IPS-20b (cell line): ENCODE measurements at regions not wholly inside any gene's neighbourhood (a gene's known extent, or its start where the extent isn't known, plus 50 kb on each side); places are given as distances from the start of the nearest gene placed in this dataset.
"Not testable (repeated sequence)": the region's sequence is repeated elsewhere in the genome, so short reads cannot be mapped to it uniquely, and the experiment has no call there.

Experiments used
- H3K27ac ChIP-seq: one replicate; pipeline ENCODE4 v1.5.1; 2013; ENCODE audit warnings: low read length
- H3K27me3 ChIP-seq: 2 replicates; pipeline ENCODE4 v1.6.1; 2013; ENCODE audit warnings: mild to moderate bottlenecking, low read length, inconsistent platforms; ENCODE audit not compliant: insufficient read depth
- H3K36me3 ChIP-seq: 2 replicates; pipeline ENCODE4 v1.6.1; 2013; ENCODE audit warnings: low read depth, mild to moderate bottlenecking, inconsistent platforms, low read length, moderate library complexity; ENCODE audit not compliant: insufficient read depth
- H3K4me1 ChIP-seq: 2 replicates; pipeline ENCODE4 v1.6.1; 2013; ENCODE audit warnings: mild to moderate bottlenecking, control low read depth, inconsistent platforms, low read length, moderate library complexity; ENCODE audit not compliant: insufficient read depth
- H3K4me3 ChIP-seq: 2 replicates; pipeline ENCODE4 v1.5.1; 2013; ENCODE audit warnings: mild to moderate bottlenecking, low read length, inconsistent platforms
- H3K9ac ChIP-seq: 2 replicates; pipeline ENCODE4 v1.6.1; 2013; ENCODE audit warnings: low read depth, mild to moderate bottlenecking, inconsistent platforms, low read length, moderate library complexity
- H3K9me3 ChIP-seq: 2 replicates; pipeline ENCODE4 v1.6.1; 2013; ENCODE audit warnings: mild to moderate bottlenecking, low read depth, low read length, inconsistent platforms; ENCODE audit not compliant: insufficient read depth

DNA sequence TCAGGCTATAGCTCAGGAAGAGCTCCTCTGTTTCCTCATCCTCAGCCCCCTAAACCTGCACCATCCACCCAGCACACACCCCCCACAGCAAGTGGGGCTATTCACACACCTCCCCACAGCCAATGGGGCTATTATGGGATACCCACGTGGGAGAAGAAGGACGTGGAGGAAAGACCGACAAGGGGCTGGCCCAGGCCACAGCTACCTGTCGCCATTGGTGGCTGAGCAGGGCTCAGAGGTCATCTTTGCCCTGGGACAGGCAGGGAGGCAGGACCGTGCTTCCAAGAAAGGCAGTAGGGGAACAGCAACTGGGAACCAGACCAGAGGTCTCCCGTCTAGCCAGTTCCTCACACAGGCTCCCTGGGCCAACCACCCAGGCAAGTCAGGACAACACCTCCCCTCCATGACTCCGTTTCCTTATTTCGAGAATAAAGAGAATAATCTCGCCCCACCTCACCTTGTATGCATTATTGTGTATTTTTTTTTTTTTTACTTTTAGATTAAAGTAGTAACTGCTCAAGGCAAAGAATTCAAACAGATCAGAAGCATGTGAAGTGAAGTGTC is 92.3 kb upstream of the TARDBP start:
- Histone ChIP-seq H3K27me3 (no peaks in the 10 kb centered on the region), H3K4me3 (no peak overlapping the region), H3K4me1 (no peaks in the 10 kb centered on the region), H3K27ac (no peak overlapping the region), H3K9ac (no peak overlapping the region), H3K9me3 (no peaks in the 10 kb centered on the region), H3K36me3 (no peaks in the 10 kb centered on the region)

DNA sequence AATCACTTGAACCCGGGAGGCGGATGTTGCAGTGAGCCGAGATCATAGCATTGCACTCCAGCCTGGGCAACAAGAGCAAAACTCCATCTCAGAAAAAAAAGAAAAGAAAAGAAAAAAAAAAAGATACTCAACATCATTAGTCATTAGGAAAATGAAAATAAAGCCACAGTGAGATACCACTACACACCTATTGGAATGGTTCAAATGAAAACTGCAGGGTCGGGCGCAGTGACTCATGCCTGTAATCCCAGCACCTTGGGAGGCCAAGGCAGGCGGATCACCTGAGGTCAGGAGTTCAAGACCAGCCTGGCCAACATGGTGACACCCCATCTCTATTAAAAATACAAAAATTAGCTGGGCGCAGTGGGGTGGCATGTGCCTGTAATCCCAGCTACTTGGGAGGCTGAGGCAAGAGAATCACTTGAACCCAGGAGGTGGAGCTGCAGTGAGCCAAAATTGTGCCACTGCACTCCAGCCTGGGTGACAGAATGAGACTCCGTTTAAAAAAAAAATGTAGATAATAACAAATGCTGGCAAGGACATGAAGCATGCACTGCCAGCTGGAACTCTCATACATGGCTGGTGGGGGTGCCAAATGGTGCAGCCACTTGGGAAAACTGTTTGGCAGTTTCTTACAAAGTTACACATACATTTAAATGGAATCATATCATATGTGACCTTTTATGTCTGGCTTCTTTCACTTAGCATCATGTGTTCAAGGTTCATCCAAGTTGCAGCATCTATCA is 90.0 kb upstream of the TARDBP start:
- H3K9ac ChIP-seq, H3K9me3 ChIP-seq, H3K4me3 ChIP-seq, H3K27ac ChIP-seq, H3K27me3 ChIP-seq, H3K4me1 ChIP-seq, H3K36me3 ChIP-seq: not testable (repeated sequence)

DNA sequence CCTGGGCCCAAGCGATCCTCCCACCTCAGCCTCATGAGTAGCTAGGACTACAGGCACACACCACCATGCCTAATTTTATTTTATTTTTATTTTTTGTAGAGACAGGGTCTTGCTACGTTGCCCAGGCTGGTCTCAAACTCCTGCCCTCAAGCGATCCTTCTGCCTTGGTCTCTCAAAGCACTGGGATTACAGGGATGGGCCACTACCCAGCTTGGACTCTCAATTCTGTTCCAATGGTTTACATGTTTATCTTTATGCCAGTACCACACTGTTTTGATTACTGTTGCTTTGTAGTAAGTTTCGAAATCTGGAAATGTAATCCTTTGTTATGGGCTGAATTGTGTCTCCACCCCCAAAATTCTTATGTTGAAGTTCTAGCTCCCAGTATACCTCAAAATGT is 88.4 kb upstream of the TARDBP start:
- H3K9me3 ChIP-seq, result peaks cover 4% of the 10 kb centered on the region; the same call in 1 of the 2 replicates
- H3K9ac ChIP-seq, result no peak overlapping the region
- no peaks in the 10 kb centered on the region for H3K4me1 ChIP-seq
- no peak overlapping the region for H3K27ac ChIP-seq
- no peaks in the 10 kb centered on the region for H3K27me3 ChIP-seq
- H3K4me3 ChIP-seq, result no peak overlapping the region
- H3K36me3 ChIP-seq, result no peaks in the 10 kb centered on the region

DNA sequence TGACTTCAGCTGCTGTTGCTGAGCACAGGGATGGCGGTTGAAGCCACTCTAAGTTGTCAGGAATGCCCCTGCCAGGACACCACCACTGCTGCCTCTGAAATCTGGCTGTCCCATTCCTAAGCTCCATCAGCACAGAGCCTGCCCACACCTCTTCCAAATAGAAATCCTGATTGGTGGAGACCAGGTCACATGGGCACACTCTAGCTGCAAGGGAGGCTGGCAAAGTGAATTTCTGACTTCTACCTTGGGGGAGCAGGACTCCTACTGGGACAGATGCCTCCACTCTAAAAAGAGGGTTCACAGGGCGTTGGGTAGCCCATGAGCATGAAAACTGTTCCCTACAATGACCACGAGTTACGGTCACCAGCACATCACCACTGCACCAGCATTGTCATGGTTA is 83.8 kb upstream of the TARDBP start:
- Histone ChIP-seq H3K36me3 (no peaks in the 10 kb centered on the region), H3K27ac (no peak overlapping the region), H3K9me3 (peaks cover 6% of the 10 kb centered on the region; the same call in 1 of the 2 replicates), H3K4me3 (no peak overlapping the region), H3K9ac (no peak overlapping the region), H3K4me1 (no peaks in the 10 kb centered on the region), H3K27me3 (no peaks in the 10 kb centered on the region)

DNA sequence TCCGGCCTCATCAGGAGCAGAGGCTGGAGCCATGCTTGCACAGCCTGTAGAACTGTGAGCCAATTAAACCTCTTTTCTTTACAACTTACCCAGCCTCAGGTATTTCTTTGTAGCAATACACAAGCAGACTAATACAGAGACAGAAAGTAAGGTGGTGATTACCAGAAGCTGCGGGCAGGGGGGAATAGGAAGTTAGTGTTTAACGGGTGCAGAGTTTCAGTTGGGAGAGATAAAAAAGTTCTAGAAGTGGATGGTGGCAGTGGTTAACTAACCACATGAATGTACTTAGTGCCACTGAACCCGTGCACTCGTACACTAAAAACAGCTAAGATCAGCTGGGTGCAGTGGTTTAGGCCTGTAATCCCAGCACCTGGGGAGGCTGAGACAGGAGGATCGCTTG is 80.4 kb upstream of the TARDBP start:
- no peak overlapping the region for H3K27ac ChIP-seq
- H3K36me3 ChIP-seq, result no peaks in the 10 kb centered on the region
- H3K27me3 ChIP-seq, result no peaks in the 10 kb centered on the region
- H3K4me1 ChIP-seq, result no peaks in the 10 kb centered on the region
- no peak overlapping the region for H3K9ac ChIP-seq
- H3K9me3 ChIP-seq, result peaks cover 6% of the 10 kb centered on the region; the same call in 1 of the 2 replicates
- no peak overlapping the region for H3K4me3 ChIP-seq

DNA sequence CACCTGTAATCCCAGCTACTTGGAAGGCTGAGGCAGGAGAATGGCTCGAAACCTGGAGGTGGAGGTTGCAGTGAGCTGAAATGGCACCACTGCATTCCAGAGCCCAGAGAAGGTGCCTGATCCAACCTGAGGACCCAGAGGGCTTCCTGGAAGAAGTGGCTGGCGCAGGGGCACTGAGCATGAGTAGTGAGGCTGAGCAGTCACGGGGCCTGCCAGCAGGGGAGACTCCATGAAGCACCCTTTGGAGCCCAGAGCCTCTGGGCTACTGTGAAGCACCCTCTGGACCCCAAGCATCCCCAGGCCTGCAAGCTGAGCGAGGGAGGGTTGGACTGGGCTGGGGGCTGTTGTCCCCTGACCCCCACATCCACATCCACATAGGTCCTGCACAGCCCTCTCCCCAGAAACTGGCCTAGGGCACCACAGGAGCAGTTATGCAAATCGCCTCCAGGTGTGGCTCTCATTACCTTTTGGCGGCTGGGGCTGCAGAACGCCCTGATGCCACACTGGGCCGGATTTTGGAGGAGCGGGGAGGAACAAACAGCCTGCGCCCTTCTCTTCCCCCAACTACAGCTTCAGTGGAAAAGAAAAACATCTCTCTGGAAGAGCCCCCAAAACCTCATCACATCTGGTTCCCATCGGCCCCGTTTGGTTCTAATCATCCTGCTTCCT is 78.2 kb upstream of the TARDBP start:
- Histone ChIP-seq H3K9ac (no peak overlapping the region), H3K36me3 (no peaks in the 10 kb centered on the region), H3K27me3 (no peaks in the 10 kb centered on the region), H3K9me3 (no peaks in the 10 kb centered on the region), H3K4me3 (no peak overlapping the region), H3K4me1 (no peaks in the 10 kb centered on the region), H3K27ac (no peak overlapping the region)

DNA sequence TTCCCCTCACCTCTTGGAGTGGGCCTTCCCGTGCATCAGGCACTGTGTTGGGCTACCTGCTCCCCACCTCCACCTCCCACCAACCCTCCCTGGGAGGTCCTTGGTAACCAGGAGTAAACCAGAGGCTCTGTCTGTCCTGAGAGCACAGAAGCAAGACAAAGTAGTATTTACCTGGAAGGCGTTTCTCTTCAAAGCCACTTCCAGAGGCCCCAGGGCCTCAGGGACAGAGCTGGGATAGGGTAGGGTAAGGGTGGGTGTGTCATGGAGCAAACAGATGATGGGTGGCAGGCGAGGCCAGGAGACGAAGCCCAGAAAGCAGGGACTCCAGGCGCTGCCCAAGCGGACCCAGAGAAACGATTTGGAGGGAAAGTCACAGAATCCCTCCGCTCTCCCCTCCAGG is 77.2 kb upstream of the TARDBP start:
- no peaks in the 10 kb centered on the region for H3K27me3 ChIP-seq
- no peaks in the 10 kb centered on the region for H3K36me3 ChIP-seq
- no peak overlapping the region for H3K4me3 ChIP-seq
- H3K9me3 ChIP-seq, result no peaks in the 10 kb centered on the region
- no peak overlapping the region for H3K27ac ChIP-seq
- no peaks in the 10 kb centered on the region for H3K4me1 ChIP-seq
- H3K9ac ChIP-seq, result no peak overlapping the region

DNA sequence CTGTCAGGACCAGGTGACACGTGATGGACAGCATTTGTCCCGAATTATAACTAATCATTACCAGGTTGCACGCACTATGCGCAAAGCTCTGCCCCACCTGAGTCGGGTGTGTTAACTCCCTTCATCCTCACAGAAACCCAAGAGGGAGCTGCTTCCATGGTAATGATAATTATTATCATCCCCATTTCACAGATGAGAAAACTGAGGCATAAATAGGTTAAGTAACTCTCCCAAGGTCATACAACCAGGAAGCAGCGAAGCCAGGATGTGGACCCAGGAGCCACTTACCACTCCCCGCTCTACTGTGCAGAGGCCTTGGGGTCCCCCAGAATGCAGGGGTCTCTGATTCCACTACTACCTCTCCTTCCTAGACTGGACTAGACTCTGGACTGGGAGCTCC is 76.7 kb upstream of the TARDBP start:
- Histone ChIP-seq H3K9me3 (no peaks in the 10 kb centered on the region), H3K27ac (no peak overlapping the region), H3K4me3 (no peak overlapping the region), H3K4me1 (no peaks in the 10 kb centered on the region), H3K36me3 (no peaks in the 10 kb centered on the region), H3K27me3 (no peaks in the 10 kb centered on the region), H3K9ac (no peak overlapping the region)

DNA sequence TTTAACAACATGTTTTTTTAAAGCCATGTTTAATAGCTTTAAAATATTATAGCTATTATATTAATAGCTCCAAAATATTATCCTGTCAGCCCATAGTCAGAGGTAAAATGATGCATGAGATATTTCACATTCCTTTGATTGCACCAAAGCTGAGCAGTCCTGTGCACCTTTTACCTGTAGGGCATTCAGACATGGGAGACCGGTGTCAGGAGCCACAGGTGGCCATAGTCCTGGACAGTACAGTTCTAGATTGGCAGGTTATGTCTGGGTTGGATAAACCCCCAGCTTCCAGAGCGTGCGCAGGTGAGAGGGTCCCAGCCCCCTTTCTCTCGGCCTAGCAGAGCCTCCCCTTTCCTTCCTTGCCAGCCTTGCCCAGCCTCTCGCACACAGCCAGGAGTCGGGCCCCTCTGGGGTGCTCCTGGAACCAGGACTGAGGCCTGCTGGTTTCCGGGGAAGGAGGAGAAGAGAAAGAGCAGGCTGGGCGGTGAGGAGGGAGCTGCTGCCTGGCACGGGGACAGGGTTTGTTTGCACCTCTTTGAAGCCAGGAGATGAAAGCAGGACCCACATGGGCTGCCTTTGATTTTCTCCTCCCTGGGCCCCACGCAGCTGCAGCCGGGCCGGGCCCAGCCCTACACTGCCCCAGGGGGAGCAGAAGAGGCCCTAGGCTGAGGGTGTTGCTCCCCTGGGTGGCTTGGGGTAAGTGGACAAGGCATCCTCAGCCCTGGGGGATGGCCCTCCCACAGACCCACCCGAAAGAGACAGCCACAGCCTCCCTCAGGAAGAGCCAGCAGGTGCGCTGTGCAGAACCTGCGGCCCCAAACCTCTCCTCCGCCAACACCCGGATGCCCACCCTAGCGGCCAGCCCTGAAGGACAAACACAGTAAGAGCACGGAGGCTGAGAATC is 75.2 kb upstream of the TARDBP start:
- Histone ChIP-seq H3K27ac (no peak overlapping the region), H3K4me3 (no peak overlapping the region), H3K36me3 (no peaks in the 10 kb centered on the region), H3K9me3 (no peaks in the 10 kb centered on the region), H3K4me1 (no peaks in the 10 kb centered on the region; the same call in 1 of the 2 replicates), H3K9ac (no peak overlapping the region), H3K27me3 (peaks cover 7% of the 10 kb centered on the region)

DNA sequence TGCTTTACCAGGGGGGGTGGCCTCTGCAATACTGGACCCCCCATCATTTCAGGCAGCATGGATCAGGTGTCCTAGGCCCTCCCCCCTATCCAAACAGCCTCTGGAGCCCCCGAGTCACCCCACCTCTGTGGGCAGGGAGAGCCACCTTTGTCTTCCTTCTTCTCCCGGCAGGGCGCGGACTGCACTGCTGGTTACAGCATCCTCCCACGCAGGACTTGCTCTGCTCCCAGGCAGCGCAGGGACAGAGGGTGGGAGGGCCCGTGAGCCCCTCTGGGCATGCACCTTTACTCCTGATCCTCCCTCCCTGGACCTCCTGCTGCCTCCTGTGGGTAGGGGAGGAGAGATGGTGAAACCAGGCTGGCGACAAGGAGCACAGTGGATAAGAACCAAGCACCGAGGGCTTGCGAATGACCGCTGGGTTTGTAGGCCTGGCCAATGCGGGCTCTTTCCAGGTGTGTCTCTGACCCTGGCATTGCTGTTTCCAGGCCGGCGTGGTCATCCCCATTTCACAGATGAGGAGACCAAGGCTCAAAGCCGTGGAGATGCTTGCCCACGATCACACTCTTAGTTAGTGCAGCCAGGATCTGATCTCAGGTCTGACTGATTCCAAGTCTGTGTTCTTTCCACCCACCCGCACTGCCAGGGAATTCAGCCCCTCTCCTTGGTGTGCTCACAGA is 73.6 kb upstream of the TARDBP start:
- no peaks in the 10 kb centered on the region for H3K36me3 ChIP-seq
- H3K4me1 ChIP-seq, result no peaks in the 10 kb centered on the region; the same call in 1 of the 2 replicates
- peaks cover 10% of the 10 kb centered on the region for H3K27me3 ChIP-seq
- H3K9me3 ChIP-seq, result no peaks in the 10 kb centered on the region
- H3K4me3 ChIP-seq, result no peak overlapping the region
- H3K27ac ChIP-seq, result no peak overlapping the region
- no peak overlapping the region for H3K9ac ChIP-seq
